Endodermal cell (in vitro differentiated cells): ENCODE measurements at regions not wholly inside any gene's neighbourhood (a gene's known extent, or its start where the extent isn't known, plus 50 kb on each side); places are given as distances from the start of the nearest gene placed in this dataset.
"Not testable (repeated sequence)": the region's sequence is repeated elsewhere in the genome, so short reads cannot be mapped to it uniquely, and the experiment has no call there.

ENCODE experiments used
- DNase-seq: peaks from one replicate; pipeline ENCODE4 v3.0.0-alpha.2; 2017
- H3K27ac ChIP-seq: 2 replicates; pipeline ENCODE4 v1.5.1; 2013; ENCODE audit warnings: mild to moderate bottlenecking, low read depth, low read length, moderate library complexity
- H3K27me3 ChIP-seq: 2 replicates; pipeline ENCODE4 v1.6.1; 2013; ENCODE audit warnings: mild to moderate bottlenecking, low read length, moderate library complexity; ENCODE audit not compliant: insufficient read depth, control insufficient read depth, poor library complexity, severe bottlenecking
- H3K36me3 ChIP-seq: 2 replicates; pipeline ENCODE4 v1.7.0; 2013; ENCODE audit warnings: mild to moderate bottlenecking, low read length, moderate library complexity; ENCODE audit not compliant: control insufficient read depth, insufficient read depth
- H3K4me1 ChIP-seq: one replicate; pipeline ENCODE4 v1.7.0; 2013; ENCODE audit warnings: low read length; ENCODE audit not compliant: control insufficient read depth, insufficient read depth
- H3K4me3 ChIP-seq: 2 replicates; pipeline ENCODE4 v1.5.1; 2013; ENCODE audit warnings: mild to moderate bottlenecking, low read length, moderate library complexity
- H3K9ac ChIP-seq: 2 replicates; pipeline ENCODE4 v1.6.1; 2013; ENCODE audit warnings: mild to moderate bottlenecking, low read length, moderate library complexity; ENCODE audit not compliant: poor library complexity, severe bottlenecking; ENCODE audit errors: extremely low read depth
- H3K9me3 ChIP-seq: 2 replicates; pipeline ENCODE4 v1.6.1; 2013; ENCODE audit warnings: mild to moderate bottlenecking, low read length, moderate library complexity; ENCODE audit not compliant: control insufficient read depth
- H3K27ac Mint-ChIP-seq: 2 replicates; pipeline ENCODE4 v1.8.0; 2020; ENCODE audit warnings: mixed read lengths
- H3K27me3 Mint-ChIP-seq: 2 replicates; pipeline ENCODE4 v1.8.0; 2021; ENCODE audit warnings: mild to moderate bottlenecking, mixed read lengths; ENCODE audit not compliant: insufficient read depth
- H3K36me3 Mint-ChIP-seq: 2 replicates; pipeline ENCODE4 v1.8.0; 2020; ENCODE audit warnings: low read depth, mixed read lengths
- H3K4me1 Mint-ChIP-seq: 2 replicates; pipeline ENCODE4 v1.8.0; 2020; ENCODE audit warnings: mixed read lengths
- H3K4me3 Mint-ChIP-seq: 2 replicates; pipeline ENCODE4 v1.8.0; 2020; ENCODE audit warnings: mild to moderate bottlenecking, moderate library complexity, mixed read lengths
- H3K9me3 Mint-ChIP-seq: 2 replicates; pipeline ENCODE4 v1.8.0; 2020; ENCODE audit warnings: mild to moderate bottlenecking, mixed read lengths
- WGBS, 2 experiments: methylation state at CpG; one replicate each; pipeline versions ENCODE4 v1.1.5 to v1.1.7; 2013; ENCODE audit warnings: missing lambda C conversion rate in 2 of 2, mixed read lengths in 1 of 2; ENCODE audit not compliant: insufficient coverage in 1 of 2, insufficient read length in 1 of 2; 5-methylcytosine and 5-hydroxymethylcytosine counted together
- TF ChIP-seq, protein P1 (sequence below): fragments of 200-600 bp; sonication (generic); conservative IDR thresholded peaks from 2 replicates; pipeline ENCODE4 v1.5.0; 2021; ENCODE audit warnings: antibody characterized with exemption, mild to moderate bottlenecking

DNA sequence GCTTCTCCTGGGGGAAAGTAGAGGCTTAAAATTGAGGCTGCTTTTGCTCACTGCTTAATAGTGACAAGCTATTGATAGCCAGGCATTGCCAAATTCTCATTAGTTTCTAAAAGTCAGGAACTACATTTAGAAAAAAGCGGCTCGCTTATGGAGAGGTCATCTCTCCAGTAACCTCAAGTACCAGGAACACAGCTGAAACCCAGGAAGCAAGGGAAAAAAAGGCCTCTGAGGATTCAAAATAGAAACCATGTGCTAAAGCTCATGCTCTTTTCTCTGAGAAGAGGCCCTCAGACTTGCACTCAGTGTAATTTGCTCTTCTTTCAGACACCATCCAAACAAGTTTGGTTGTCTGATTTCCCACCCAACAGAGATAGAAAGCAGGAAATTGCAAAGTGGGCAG lies 261.4 kb upstream of the USP25 start:
- H3K4me1 Mint-ChIP-seq: peaks cover 10% of the 10 kb centered on the region
- no peak overlapping the region for H3K9ac ChIP-seq
- no peak overlapping the region for H3K4me3 Mint-ChIP-seq
- H3K27ac ChIP-seq: no peak overlapping the region
- no peaks in the 10 kb centered on the region for H3K27me3 ChIP-seq
- no peaks in the 10 kb centered on the region for H3K9me3 ChIP-seq
- no peaks in the 10 kb centered on the region for H3K36me3 ChIP-seq
- WGBS, 2 experiments: 87 to 93% methylated on average over 2 of the region's 2 CpGs
- no peaks in the 10 kb centered on the region for H3K36me3 Mint-ChIP-seq
- no peak overlapping the region for H3K4me3 ChIP-seq
- TF ChIP-seq, protein P1, sequence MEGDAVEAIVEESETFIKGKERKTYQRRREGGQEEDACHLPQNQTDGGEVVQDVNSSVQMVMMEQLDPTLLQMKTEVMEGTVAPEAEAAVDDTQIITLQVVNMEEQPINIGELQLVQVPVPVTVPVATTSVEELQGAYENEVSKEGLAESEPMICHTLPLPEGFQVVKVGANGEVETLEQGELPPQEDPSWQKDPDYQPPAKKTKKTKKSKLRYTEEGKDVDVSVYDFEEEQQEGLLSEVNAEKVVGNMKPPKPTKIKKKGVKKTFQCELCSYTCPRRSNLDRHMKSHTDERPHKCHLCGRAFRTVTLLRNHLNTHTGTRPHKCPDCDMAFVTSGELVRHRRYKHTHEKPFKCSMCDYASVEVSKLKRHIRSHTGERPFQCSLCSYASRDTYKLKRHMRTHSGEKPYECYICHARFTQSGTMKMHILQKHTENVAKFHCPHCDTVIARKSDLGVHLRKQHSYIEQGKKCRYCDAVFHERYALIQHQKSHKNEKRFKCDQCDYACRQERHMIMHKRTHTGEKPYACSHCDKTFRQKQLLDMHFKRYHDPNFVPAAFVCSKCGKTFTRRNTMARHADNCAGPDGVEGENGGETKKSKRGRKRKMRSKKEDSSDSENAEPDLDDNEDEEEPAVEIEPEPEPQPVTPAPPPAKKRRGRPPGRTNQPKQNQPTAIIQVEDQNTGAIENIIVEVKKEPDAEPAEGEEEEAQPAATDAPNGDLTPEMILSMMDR: no peak
- no peak overlapping the region for H3K27ac Mint-ChIP-seq
- H3K27me3 Mint-ChIP-seq: no peaks in the 10 kb centered on the region
- DNase-seq: no peak
- H3K9me3 Mint-ChIP-seq: peaks cover 4% of the 10 kb centered on the region
- no peaks in the 10 kb centered on the region for H3K4me1 ChIP-seq

DNA sequence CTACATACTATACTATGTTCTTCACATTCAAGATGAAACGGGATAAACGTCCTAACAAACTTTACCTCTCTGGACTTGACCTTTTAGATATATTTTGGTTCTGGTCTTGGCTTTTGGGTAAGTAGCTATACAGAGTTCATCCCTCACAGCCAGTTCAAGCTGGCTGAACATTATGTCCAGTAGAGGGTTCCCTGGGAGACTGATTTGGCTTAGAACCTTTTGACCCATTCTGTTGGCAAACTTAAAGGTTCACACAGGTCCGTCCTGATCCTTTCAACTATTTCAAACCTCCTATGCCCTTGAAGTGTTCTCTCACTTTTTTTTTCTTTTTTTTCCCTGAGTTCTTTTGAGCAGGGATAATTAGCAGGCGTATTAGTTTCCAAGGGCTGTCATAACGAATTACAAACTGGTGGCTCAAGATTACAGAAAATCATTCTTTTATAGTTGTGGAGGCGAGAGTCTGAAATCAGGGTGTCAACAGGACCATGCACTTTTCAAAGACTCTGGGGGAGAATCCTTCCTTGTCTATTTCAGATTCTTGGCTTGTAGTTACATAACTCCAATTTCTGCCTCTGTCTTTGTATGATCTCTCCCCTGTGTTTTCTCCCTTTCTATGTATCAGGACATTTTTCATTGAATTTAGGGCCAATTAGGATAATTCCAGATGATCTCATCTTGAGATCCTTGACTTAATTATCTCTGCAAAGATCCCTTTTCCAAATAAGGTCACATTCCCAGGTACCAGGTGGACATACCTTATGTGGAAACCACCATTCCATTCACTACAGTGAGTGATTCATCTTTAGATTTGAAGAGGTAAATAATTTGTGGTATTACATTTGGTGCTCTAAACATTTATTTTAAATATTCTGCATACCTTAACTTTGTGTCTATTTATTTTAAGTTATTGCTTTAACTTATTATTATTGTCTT lies 257.4 kb upstream of the USP25 start:
- H3K4me3 ChIP-seq: no peak overlapping the region
- Mint-ChIP-seq H3K4me3 (no peak overlapping the region), H3K36me3 (no peaks in the 10 kb centered on the region), H3K27me3 (no peaks in the 10 kb centered on the region), H3K9me3 (no peaks in the 10 kb centered on the region), H3K4me1 (peaks cover 10% of the 10 kb centered on the region), H3K27ac (no peak overlapping the region)
- no peaks in the 10 kb centered on the region for H3K9me3 ChIP-seq
- H3K9ac ChIP-seq: no peak overlapping the region
- no peaks in the 10 kb centered on the region for H3K36me3 ChIP-seq
- H3K4me1 ChIP-seq: no peaks in the 10 kb centered on the region
- TF ChIP-seq, protein P1: no peak
- no peak for DNase-seq
- H3K27me3 ChIP-seq: no peaks in the 10 kb centered on the region
- 90 to 100% methylated on average over 4 to 6 of the region's 6 CpGs for WGBS, 2 experiments
- no peak overlapping the region for H3K27ac ChIP-seq

DNA sequence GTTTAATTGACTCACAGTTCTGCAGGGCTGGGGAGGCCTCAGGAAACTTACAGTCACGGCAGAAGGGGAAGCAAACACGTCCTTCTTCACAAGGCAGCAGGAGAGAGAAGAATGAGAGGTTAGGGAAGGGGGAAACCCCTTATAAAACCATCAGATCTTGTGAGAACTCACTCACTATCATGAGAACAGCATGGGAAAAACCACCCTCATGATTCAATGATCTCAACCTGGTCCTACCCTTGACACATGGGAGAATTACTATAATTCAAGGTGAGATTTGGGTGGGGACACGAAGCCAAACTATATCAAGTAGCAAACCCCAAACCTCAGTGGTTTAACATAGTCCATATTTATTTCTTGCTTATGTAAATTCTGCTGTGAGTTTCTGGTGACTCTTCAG lies 252.0 kb upstream of the USP25 start:
- not testable (repeated sequence) for H3K36me3 Mint-ChIP-seq, H3K9ac ChIP-seq, H3K27me3 Mint-ChIP-seq, H3K4me3 Mint-ChIP-seq, H3K27me3 ChIP-seq, DNase-seq, H3K9me3 ChIP-seq, H3K27ac ChIP-seq, H3K4me1 Mint-ChIP-seq, H3K4me1 ChIP-seq, H3K4me3 ChIP-seq, H3K9me3 Mint-ChIP-seq, H3K27ac Mint-ChIP-seq, H3K36me3 ChIP-seq
- 97% methylated on average over 3 of the region's 3 CpGs; no CpG with 5 or more reads in 1 of the 2 experiments for WGBS, 2 experiments
